Right hindlimb (tissue), 1 donor: ENCODE measurements at regions not wholly inside any gene's neighbourhood (a gene's known extent, or its start where the extent isn't known, plus 50 kb on each side); places are given as distances from the start of the nearest gene placed in this dataset.

Source experiments
- DNase-seq: peaks from one replicate; pipeline ENCODE4 v3.0.0-alpha.2; 2018

- no peak for DNase-seq
These were observed 68.3 kb downstream of the CHST1 start for GRCh38 chr11:45597097-45597496.

GRCh38 chr11:45596571-45596970 lies 68.9 kb downstream of the CHST1 start:
- DNase-seq = no peak

- DNase-seq = no peak
These were observed 71.4 kb downstream of the CHST1 start for GRCh38 chr11:45593992-45594391.

- DNase-seq = no peak
These were observed 72.8 kb downstream of the CHST1 start for GRCh38 chr11:45592636-45593035.

GRCh38 chr11:45590743-45591142 lies 74.7 kb downstream of the CHST1 start:
- DNase-seq = peak; percentile 33

GRCh38 chr11:45585205-45585604 lies 80.2 kb downstream of the CHST1 start:
- DNase-seq = no peak

GRCh38 chr11:45583981-45584566 lies 81.3 kb downstream of the CHST1 start:
- DNase-seq = no peak

GRCh38 chr11:45580399-45580798 lies 85.0 kb downstream of the CHST1 start:
- DNase-seq = peak; percentile 49

- DNase-seq = no peak
These were observed 87.1 kb downstream of the CHST1 start for GRCh38 chr11:45578316-45578715.

- no peak for DNase-seq
These were observed 87.7 kb downstream of the CHST1 start for GRCh38 chr11:45577752-45578151.

GRCh38 chr11:45576461-45577215 lies 88.8 kb downstream of the CHST1 start:
- no peak for DNase-seq

GRCh38 chr11:45573728-45574127 lies 91.7 kb downstream of the CHST1 start:
- DNase-seq = no peak

GRCh38 chr11:45572354-45573123 lies 92.9 kb downstream of the CHST1 start:
- DNase-seq = no peak

GRCh38 chr11:45569776-45570175 lies 95.6 kb downstream of the CHST1 start:
- DNase-seq = no peak

- DNase-seq = peak; percentile 62
These were observed 97.4 kb downstream of the CHST1 start for GRCh38 chr11:45568049-45568448.

GRCh38 chr11:45565446-45565988 lies 99.9 kb downstream of the CHST1 start:
- DNase-seq = no peak

GRCh38 chr11:45563810-45564209 lies 101.6 kb downstream of the CHST1 start:
- DNase-seq = peak; percentile 23

GRCh38 chr11:45563171-45563570 lies 102.3 kb downstream of the CHST1 start:
- DNase-seq = no peak

- no peak for DNase-seq
These were observed 104.5 kb downstream of the CHST1 start for GRCh38 chr11:45560913-45561281.

- DNase-seq = peak; percentile 66
These were observed 105.1 kb downstream of the CHST1 start for GRCh38 chr11:45560155-45560912.

- no peak for DNase-seq
These were observed 108.3 kb downstream of the CHST1 start for GRCh38 chr11:45556851-45557707.
